ENCODE measurements at regions not wholly inside any gene's neighbourhood (a gene's known extent, or its start where the extent isn't known, plus 50 kb on each side); places are given as distances from the start of the nearest gene placed in this dataset.
"Not testable (repeated sequence)": the region's sequence is repeated elsewhere in the genome, so short reads cannot be mapped to it uniquely, and the experiment has no call there.

DNA sequence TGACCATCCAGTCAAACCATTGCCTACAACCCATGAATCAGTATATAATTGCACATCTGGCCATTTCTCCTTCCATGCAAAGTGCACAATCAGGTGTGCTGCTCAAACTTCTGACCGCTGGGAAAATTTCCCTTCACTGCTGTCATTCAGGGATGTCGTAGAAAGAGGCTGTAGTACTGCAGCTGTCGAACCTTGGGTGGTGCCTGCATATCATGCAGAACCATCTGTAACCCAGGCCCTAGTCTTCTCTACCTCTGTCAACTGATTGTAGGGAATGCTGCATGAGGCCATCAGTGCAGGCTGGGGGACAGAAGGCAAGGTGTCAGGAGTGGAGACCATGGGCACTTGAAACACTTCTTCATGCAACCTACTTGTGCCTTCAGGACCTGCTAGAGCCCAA is 267.5 kb downstream of the CALCRL start:
- H3K9me3 ChIP-seq, result peaks cover 0 to 27% (median 14%) of the 10 kb centered on the region in 8 donors
- H3K36me3 ChIP-seq, result no peaks in the 10 kb centered on the region
- no peak for TF ChIP-seq CTCF (IDR thresholded peaks at IDR 0.05 in 8 of 11, conservative IDR thresholded peaks at IDR 0.05 in 3 of 11)
- TF ChIP-seq POLR2A (IDR thresholded peaks at IDR 0.05), result no peak
- TF ChIP-seq POLR2AphosphoS5 (IDR thresholded peaks at IDR 0.05), result no peak
- H3K4me3 ChIP-seq, result no peak overlapping the region
- no peaks in the 10 kb centered on the region for H3K4me1 ChIP-seq
- DNase-seq, result no peak
- no peak overlapping the region for H3K27ac ChIP-seq
- WGBS, 5 donors, result 86 to 95% (median 94%) methylated on average over 3 of the region's 3 CpGs
- intact Hi-C loops (cut with DNase I; ENCODE audit: low total_unique reads), result no loop called here
- no peaks in the 10 kb centered on the region for H3K27me3 ChIP-seq (replicated peaks in 1 of 7)

DNA sequence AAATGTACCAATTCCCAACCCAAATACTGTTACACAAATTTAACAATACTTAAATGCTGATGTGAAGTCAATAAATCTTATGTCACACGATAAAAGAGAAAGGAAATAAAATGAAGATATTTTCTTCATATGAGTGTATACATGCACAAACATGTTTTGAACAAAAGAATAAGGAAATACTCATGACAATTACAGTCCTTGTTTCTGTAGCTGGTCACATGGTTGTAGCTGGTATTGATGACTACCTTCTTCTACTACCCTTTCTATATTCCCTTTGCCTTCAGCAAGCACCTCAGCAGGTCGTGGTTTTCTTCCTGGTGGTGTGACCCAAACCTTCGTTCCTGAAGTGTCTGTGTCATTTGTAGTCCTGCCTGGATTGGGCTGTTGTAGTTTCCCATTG is 269.2 kb downstream of the CALCRL start:
- 68 to 81% (median 72%) methylated on average over 3 of the region's 3 CpGs for WGBS, 5 donors
- H3K4me3 ChIP-seq; H3K27ac ChIP-seq; H3K27me3 ChIP-seq (replicated peaks in 1 of 7); intact Hi-C loops (cut with DNase I; ENCODE audit: low total_unique reads); H3K4me1 ChIP-seq; H3K36me3 ChIP-seq; DNase-seq: not testable (repeated sequence)
- peaks cover 0 to 26% (median 14%) of the 10 kb centered on the region in 8 donors for H3K9me3 ChIP-seq

DNA sequence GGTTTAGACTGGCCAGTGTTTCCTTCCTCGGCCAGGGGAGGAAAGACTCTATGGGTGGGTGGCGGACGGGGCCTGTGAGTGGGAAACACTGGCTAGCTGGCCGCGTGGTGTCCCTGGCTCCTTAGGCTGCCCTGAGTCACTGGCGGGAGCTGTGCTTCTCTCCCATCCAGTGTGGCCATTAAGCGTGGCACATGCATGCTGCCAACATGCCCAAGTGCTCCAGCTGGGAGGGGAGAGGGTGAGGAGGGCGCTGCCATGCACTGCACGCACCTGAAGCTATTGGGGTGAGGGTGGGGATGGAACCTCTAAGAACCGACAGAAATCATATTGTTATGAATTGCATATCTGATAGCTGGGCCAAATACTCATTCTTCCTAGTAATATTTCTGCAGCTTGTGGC is 270.8 kb downstream of the CALCRL start:
- no peaks in the 10 kb centered on the region for H3K27me3 ChIP-seq (replicated peaks in 1 of 7)
- TF ChIP-seq POLR2A (IDR thresholded peaks at IDR 0.05) (no peak), CTCF (IDR thresholded peaks at IDR 0.05 in 8 of 11, conservative IDR thresholded peaks at IDR 0.05 in 3 of 11) (no peak), POLR2AphosphoS5 (IDR thresholded peaks at IDR 0.05) (no peak)
- intact Hi-C loops (cut with DNase I; ENCODE audit: low total_unique reads), result no loop called here
- no peak overlapping the region for H3K4me3 ChIP-seq
- H3K4me1 ChIP-seq, result no peaks in the 10 kb centered on the region
- peaks cover 0 to 12% (median 3%) of the 10 kb centered on the region in 8 donors for H3K9me3 ChIP-seq
- H3K36me3 ChIP-seq, result no peaks in the 10 kb centered on the region
- no peak overlapping the region for H3K27ac ChIP-seq
- WGBS, 5 donors, result 85 to 96% (median 93%) methylated on average over 10 of the region's 10 CpGs
- peak; percentile 53 for DNase-seq

- peaks cover 0 to 5% (median under 1%) of the 10 kb centered on the region in 6 donors for H3K4me1 ChIP-seq
- no peaks in the 10 kb centered on the region for H3K36me3 ChIP-seq
- peaks cover 0 to 17% (median 0%) of the 10 kb centered on the region in 8 donors for H3K9me3 ChIP-seq
- no peak overlapping the region for H3K4me3 ChIP-seq
- intact Hi-C loops (cut with DNase I; ENCODE audit: low total_unique reads), result no loop called here
- H3K27ac ChIP-seq, result no peak overlapping the region
- DNase-seq, result no peak
- no peaks in the 10 kb centered on the region for H3K27me3 ChIP-seq (replicated peaks in 1 of 7)
- TF ChIP-seq POLR2AphosphoS5 (IDR thresholded peaks at IDR 0.05) (no peak), CTCF (IDR thresholded peaks at IDR 0.05 in 8 of 11, conservative IDR thresholded peaks at IDR 0.05 in 3 of 11) (no peak), POLR2A (IDR thresholded peaks at IDR 0.05) (no peak)
- WGBS, 5 donors, result 92 to 100% (median 96%) methylated on average over 1 of the region's 1 CpG
Measured at GRCh38 chr2:187174582-187174981, 273.5 kb downstream of the CALCRL start.

- H3K27me3 ChIP-seq (replicated peaks in 1 of 7), result no peaks in the 10 kb centered on the region
- no peak overlapping the region for H3K4me3 ChIP-seq
- H3K4me1 ChIP-seq, result peaks cover 0 to 17% (median 13%) of the 10 kb centered on the region in 6 donors
- H3K36me3 ChIP-seq, result no peaks in the 10 kb centered on the region
- intact Hi-C loops (cut with DNase I; ENCODE audit: low total_unique reads), result no loop called here
- no peak overlapping the region for H3K27ac ChIP-seq
- 56 to 67% (median 62%) methylated on average over 3 of the region's 3 CpGs for WGBS, 5 donors
- no peak for TF ChIP-seq POLR2AphosphoS5 (IDR thresholded peaks at IDR 0.05)
- no peak for TF ChIP-seq POLR2A (IDR thresholded peaks at IDR 0.05)
- no peak for TF ChIP-seq CTCF (IDR thresholded peaks at IDR 0.05 in 8 of 11, conservative IDR thresholded peaks at IDR 0.05 in 3 of 11)
- peaks cover 0 to 17% (median 0%) of the 10 kb centered on the region in 8 donors for H3K9me3 ChIP-seq
- DNase-seq, result no peak
Measured at GRCh38 chr2:187171318-187171717, 276.7 kb downstream of the CALCRL start.

Measured in spleen (tissue), 11 donors.